ENCODE measurements at regions not wholly inside any gene's neighbourhood (a gene's known extent, or its start where the extent isn't known, plus 50 kb on each side); places are given as distances from the start of the nearest gene placed in this dataset.

GRCh38 chr6:119735530-119735929, 386.0 kb upstream of the MAN1A1 start (continued):
- TF ChIP-seq ZNF462 (CRISPR knock-in tag; IDR thresholded peaks at IDR 0.05): no peak

- Histone ChIP-seq H3K9me2 (ENCODE audit: insufficient read depth) (no peaks in the 10 kb centered on the region), H3F3A (replicated peaks; ENCODE audit: low read depth) (no peaks in the 10 kb centered on the region), H3K4me1 (ENCODE audit: insufficient read depth) (no peaks in the 10 kb centered on the region), H2AFZ (no peak overlapping the region), H3K27ac (ENCODE audit: low read depth) (no peak overlapping the region), H3K4me2 (no peak overlapping the region), H3K79me2 (replicated peaks; ENCODE audit: insufficient read depth) (no peaks in the 10 kb centered on the region), H3K36me3 (ENCODE audit: insufficient read depth) (no peaks in the 10 kb centered on the region), H3K4me3 (no peak overlapping the region), H4K20me1 (replicated peaks; ENCODE audit: insufficient read depth) (no peaks in the 10 kb centered on the region), H3K27me3 (ENCODE audit: insufficient read depth) (no peaks in the 10 kb centered on the region)
- DNase-seq (ENCODE audit: low spot score): no peak
- Mint-ChIP-seq H3K9me3 (no peaks in the 10 kb centered on the region), H3K27me3 (ENCODE audit: insufficient read depth, low read depth, poor library complexity) (no peaks in the 10 kb centered on the region), H3K4me3 (no peak overlapping the region), H3K27ac (no peak overlapping the region), H3K36me3 (ENCODE audit: low read depth) (no peaks in the 10 kb centered on the region), H3K4me1 (no peaks in the 10 kb centered on the region)
- ATAC-seq: no peak
- no peak for TF ChIP-seq ZNF331 (CRISPR knock-in tag; IDR thresholded peaks at IDR 0.05; ENCODE audit: low read depth)
- no peak for TF ChIP-seq ETS1 (IDR thresholded peaks at IDR 0.05)
- no peak for TF ChIP-seq REST (IDR thresholded peaks at IDR 0.05; ENCODE audit: unreplicated experiment)
- TF ChIP-seq JUNB (IDR thresholded peaks at IDR 0.05; ENCODE audit: unreplicated experiment): no peak
- TF ChIP-seq POLR2AphosphoS5 (IDR thresholded peaks at IDR 0.05; ENCODE audit: low read depth): no peak
Measured at GRCh38 chr6:119734227-119734626, 384.7 kb upstream of the MAN1A1 start.
